IMR-90 (cell line): ENCODE measurements at regions not wholly inside any gene's neighbourhood (a gene's known extent, or its start where the extent isn't known, plus 50 kb on each side); places are given as distances from the start of the nearest gene placed in this dataset.

Experiments used
- ATAC-seq: fragments of 200-7000 bp; cut with Tn5 transposase; 2 replicates; pipeline ENCODE4 v1.9.1; 2020; ENCODE audit warnings: low read depth, mild to moderate bottlenecking, moderate library complexity
- BruUV-seq: library from RNA; stranded (reverse); fragments of 400-500 nt; replicated peaks from 2 replicates; lab custom pipeline; 2021; lab: Mats Ljungman, UMichigan
- CTCF ChIA-PET: fragments of 300-600 bp; formaldehyde crosslinking; extraction: SDS; loops from one replicate; lab custom pipeline; 2021; ENCODE audit warnings: antibody characterized with exemption; lab: Yijun Ruan, JAX
- POLR2A ChIA-PET: fragments of 300-600 bp; sonication (Branson Sonifier 250); formaldehyde crosslinking; loops from one replicate; lab custom pipeline; 2022; ENCODE audit warnings: antibody characterized with exemption; ENCODE audit not compliant: unreplicated experiment; lab: Charles Lee
- DNase-seq: peaks from one replicate; pipeline ENCODE4 v3.0.0; 2013
- H2AFZ ChIP-seq: replicated peaks from 2 replicates; pipeline ENCODE3; 2013; ENCODE audit warnings: low read length, mild to moderate bottlenecking; ENCODE audit not compliant: poor library complexity
- H2AK5ac ChIP-seq: 2 replicates; pipeline ENCODE4 v1.6.1; 2013; ENCODE audit warnings: low read depth, low read length, inconsistent platforms
- H2AK9ac ChIP-seq: replicated peaks from 2 replicates; pipeline ENCODE3; 2013; ENCODE audit warnings: mild to moderate bottlenecking, low read depth, low read length, moderate library complexity; ENCODE audit not compliant: poor library complexity
- H2BK120ac ChIP-seq: 2 replicates; pipeline ENCODE4 v1.6.1; 2013; ENCODE audit warnings: low read depth, low read length, inconsistent platforms
- H2BK15ac ChIP-seq: 3 replicates; pipeline ENCODE4 v1.6.1; 2013; ENCODE audit warnings: low read depth, low read length, inconsistent platforms
- H2BK20ac ChIP-seq: 2 replicates; pipeline ENCODE4 v1.6.1; 2013; ENCODE audit warnings: low read depth, mild to moderate bottlenecking, inconsistent platforms, low read length, moderate library complexity
- H2BK5ac ChIP-seq: 2 replicates; pipeline ENCODE4 v1.6.1; 2013; ENCODE audit warnings: mild to moderate bottlenecking, low read depth, low read length, inconsistent platforms; ENCODE audit not compliant: poor library complexity, severe bottlenecking
- H3K14ac ChIP-seq: replicated peaks from 2 replicates; pipeline ENCODE4 v1.6.1; 2013; ENCODE audit warnings: low read depth, low read length, inconsistent platforms
- H3K18ac ChIP-seq: 2 replicates; pipeline ENCODE4 v1.6.1; 2013; ENCODE audit warnings: low read depth, low read length, control low read depth
- H3K23ac ChIP-seq: 2 replicates; pipeline ENCODE4 v1.6.1; 2013; ENCODE audit warnings: low read depth, low read length, inconsistent platforms
- H3K27ac ChIP-seq: 2 replicates; pipeline ENCODE4 v1.5.1; 2013; ENCODE audit warnings: mild to moderate bottlenecking, control low read depth, low read length; ENCODE audit not compliant: insufficient read depth
- H3K27me3 ChIP-seq: 2 replicates; pipeline ENCODE4 v1.6.1; 2013; ENCODE audit warnings: low read length; ENCODE audit not compliant: control insufficient read depth, insufficient read depth
- H3K36me3 ChIP-seq: 2 replicates; pipeline ENCODE4 v1.6.1; 2013; ENCODE audit warnings: low read length, mixed read lengths; ENCODE audit not compliant: control insufficient read depth, insufficient read depth
- H3K4ac ChIP-seq: 2 replicates; pipeline ENCODE4 v1.6.1; 2013; ENCODE audit warnings: low read depth, low read length, inconsistent platforms
- H3K4me1 ChIP-seq: 2 replicates; pipeline ENCODE4 v1.6.1; 2013; ENCODE audit warnings: low read length, mixed read lengths; ENCODE audit not compliant: control insufficient read depth, insufficient read depth
- H3K4me2 ChIP-seq: 2 replicates; pipeline ENCODE4 v1.6.1; 2013; ENCODE audit warnings: low read depth, mild to moderate bottlenecking, control low read depth, low read length, moderate library complexity
- H3K4me3 ChIP-seq: 2 replicates; pipeline ENCODE4 v1.5.1; 2013; ENCODE audit warnings: low read depth, mild to moderate bottlenecking, control low read depth, low read length, moderate library complexity; ENCODE audit not compliant: insufficient read depth
- H3K56ac ChIP-seq: 2 replicates; pipeline ENCODE4 v1.6.1; 2013; ENCODE audit warnings: low read length, inconsistent platforms; ENCODE audit not compliant: insufficient read depth; ENCODE audit errors: extremely low read depth
- H3K79me1 ChIP-seq, 2 experiments: 2 replicates each; pipeline ENCODE4 v1.6.1; 2013; ENCODE audit warnings: low read length in 2 of 2, inconsistent platforms in 1 of 2, low read depth in 1 of 2
- H3K9ac ChIP-seq: 2 replicates; pipeline ENCODE4 v1.6.1; 2013; ENCODE audit warnings: low read depth, low read length, control low read depth
- H3K9me1 ChIP-seq: 2 replicates; pipeline ENCODE4 v1.6.1; 2013; ENCODE audit warnings: low read length, inconsistent platforms; ENCODE audit not compliant: insufficient read depth
- H3K9me3 ChIP-seq: 2 replicates; pipeline ENCODE4 v1.6.1; 2013; ENCODE audit warnings: low read length; ENCODE audit not compliant: control insufficient read depth, insufficient read depth
- H4K20me1 ChIP-seq: 2 replicates; pipeline ENCODE4 v1.6.1; 2013; ENCODE audit warnings: low read length, inconsistent platforms; ENCODE audit not compliant: insufficient read depth
- H4K5ac ChIP-seq: 2 replicates; pipeline ENCODE4 v1.6.1; 2013; ENCODE audit warnings: mild to moderate bottlenecking, low read depth, low read length, control low read depth
- H4K8ac ChIP-seq, 2 experiments: 2 replicates each; pipeline ENCODE4 v1.6.1; 2013; ENCODE audit warnings: low read depth in 2 of 2, low read length in 2 of 2, control low read depth in 1 of 2, inconsistent platforms in 1 of 2
- H4K91ac ChIP-seq: 2 replicates; pipeline ENCODE4 v1.6.1; 2013; ENCODE audit warnings: low read depth, low read length, inconsistent platforms; ENCODE audit not compliant: insufficient read depth
- BHLHE40 ChIP-seq: fragments of 150-350 bp; IDR thresholded peaks from 2 replicates; pipeline ENCODE4 v1.6.1; 2016; ENCODE audit warnings: mild to moderate bottlenecking, low read depth, low read length
- CEBPB ChIP-seq: IDR thresholded peaks from 2 replicates; pipeline ENCODE4 v1.6.1; 2012; ENCODE audit warnings: low read depth, low read length, improper control_type of control experiment
- CHD1 ChIP-seq: IDR thresholded peaks from 2 replicates; pipeline ENCODE4 v1.6.1; 2012; ENCODE audit warnings: low read depth, low read length, improper control_type of control experiment
- CTCF ChIP-seq: conservative IDR thresholded peaks from 2 replicates; pipeline ENCODE4 v1.5.1; 2012; ENCODE audit warnings: mild to moderate bottlenecking, low read depth, low read length, improper control_type of control experiment
- ELK1 ChIP-seq: fragments of 150-350 bp; IDR thresholded peaks from 2 replicates; pipeline ENCODE4 v1.6.1; 2016; ENCODE audit warnings: low read depth, mild to moderate bottlenecking, low read length, moderate library complexity, borderline replicate concordance
- FOS ChIP-seq: fragments of 150-350 bp; IDR thresholded peaks from 2 replicates; pipeline ENCODE4 v1.6.1; 2016; ENCODE audit warnings: low read depth, low read length
- MAFK ChIP-seq: IDR thresholded peaks from 2 replicates; pipeline ENCODE4 v1.6.1; 2012; ENCODE audit warnings: low read depth, low read length, improper control_type of control experiment
- MAZ ChIP-seq: IDR thresholded peaks from 2 replicates; pipeline ENCODE4 v1.6.1; 2012; ENCODE audit warnings: low read depth, mild to moderate bottlenecking, low read length, improper control_type of control experiment, moderate library complexity, borderline replicate concordance
- MXI1 ChIP-seq: IDR thresholded peaks from 2 replicates; pipeline ENCODE4 v1.6.1; 2012; ENCODE audit warnings: low read depth, mild to moderate bottlenecking, low read length, moderate library complexity, borderline replicate concordance
- NFE2L2 ChIP-seq: fragments of 150-350 bp; IDR thresholded peaks from 2 replicates; pipeline ENCODE4 v1.6.1; 2016; ENCODE audit warnings: low read depth, mild to moderate bottlenecking, low read length
- POLR2A ChIP-seq: IDR thresholded peaks from 2 replicates; pipeline ENCODE4 v1.6.1; 2012; ENCODE audit warnings: mild to moderate bottlenecking, low read depth, low read length
- RAD21 ChIP-seq: IDR thresholded peaks from 2 replicates; pipeline ENCODE4 v1.6.1; 2012; ENCODE audit warnings: low read length, improper control_type of control experiment
- RCOR1 ChIP-seq: IDR thresholded peaks from 2 replicates; pipeline ENCODE4 v1.6.1; 2012; ENCODE audit warnings: mild to moderate bottlenecking, low read length, improper control_type of control experiment; ENCODE audit not compliant: insufficient replicate concordance
- RFX5 ChIP-seq: IDR thresholded peaks from 2 replicates; pipeline ENCODE4 v1.8.0; 2012; ENCODE audit warnings: low read depth, mild to moderate bottlenecking, low read length, moderate library complexity
- SMC3 ChIP-seq: fragments of 150-350 bp; IDR thresholded peaks from 2 replicates; pipeline ENCODE4 v1.6.1; 2016; ENCODE audit warnings: low read depth, mild to moderate bottlenecking, antibody characterized with exemption, low read length, moderate library complexity
- WGBS, 2 experiments: methylation state at CpG; one replicate each; pipeline versions ENCODE4 v1.1.5 to v1.1.7; 2013; ENCODE audit warnings: missing lambda C conversion rate in 2 of 2; ENCODE audit not compliant: insufficient read length in 1 of 2; ENCODE audit errors: extremely low coverage in 2 of 2; 5-methylcytosine and 5-hydroxymethylcytosine counted together
- dilution Hi-C: fragments of 300-500 bp; cut with HindIII; formaldehyde crosslinking; loops from one replicate; pipeline ENCODE4 v1.14.3; 2018; ENCODE audit warnings: low sequenced_read_pairs; ENCODE audit not compliant: unreplicated experiment
- in situ Hi-C: fragments of 300-500 bp; cut with MboI; formaldehyde crosslinking; loops from 3 replicates; pipeline ENCODE4 v1.14.3; 2019; ENCODE audit warnings: low sequenced_read_pairs, inconsistent platforms, mixed read lengths
- intact Hi-C: fragments of 100-400 bp; cut with micrococcal nuclease; formaldehyde crosslinking; loops from 2 replicates; pipeline ENCODE4 v1.10.0; 2022
- TF ChIP-seq, protein P1 (sequence below): fragments of 150-350 bp; IDR thresholded peaks from 2 replicates; pipeline ENCODE4 v1.6.1; 2017; ENCODE audit warnings: mild to moderate bottlenecking, antibody characterized with exemption, low read length, low read depth

DNA sequence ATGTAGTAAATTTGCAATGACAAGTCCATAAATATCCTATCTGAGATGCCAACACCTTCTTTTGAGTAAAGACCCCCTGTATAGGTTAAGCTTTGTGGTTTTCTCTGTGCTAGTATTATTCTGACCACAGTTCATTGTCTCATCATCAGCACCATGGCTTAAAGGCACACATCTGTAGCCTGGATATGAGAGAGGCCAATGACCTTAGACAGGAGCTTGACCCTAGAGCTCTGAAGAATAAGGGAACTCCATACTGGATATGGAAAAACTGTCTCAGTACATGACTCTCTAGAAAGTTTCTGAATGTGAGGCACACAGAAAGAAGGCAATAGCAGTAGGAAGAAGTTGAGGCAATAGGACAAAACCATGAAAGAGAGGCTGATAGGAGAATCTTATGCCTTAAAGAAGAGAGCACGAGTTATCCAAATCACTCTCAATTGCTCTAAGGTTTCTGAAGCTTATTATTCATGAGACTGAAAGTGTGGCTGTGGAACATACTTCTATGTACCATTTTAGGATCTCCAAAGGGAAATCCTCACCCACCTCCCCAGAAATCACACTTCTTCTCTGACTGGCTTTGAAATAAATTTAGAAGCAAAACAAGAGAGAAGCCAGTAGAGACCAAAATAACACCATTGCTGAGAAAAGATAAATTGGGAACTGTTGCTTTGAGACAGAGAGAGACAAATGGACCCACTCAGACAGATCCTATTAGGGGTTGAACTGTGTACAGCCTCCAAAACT lies 150.2 kb downstream of the ABCA8 start:
- in situ Hi-C loops (no loop called here), intact Hi-C loops (no loop called here), dilution Hi-C loops (no loop called here)
- H4K8ac ChIP-seq, result no peak overlapping the region
- TF ChIP-seq RCOR1 (no peak), CHD1 (no peak), MAFK (no peak), SMC3 (no peak), ELK1 (no peak), CTCF (no peak), RAD21 (no peak), FOS (no peak), MAZ (no peak), RFX5 (no peak), BHLHE40 (no peak), MXI1 (no peak), CEBPB (no peak), POLR2A (no peak), NFE2L2 (no peak)
- TF ChIP-seq, protein P1, sequence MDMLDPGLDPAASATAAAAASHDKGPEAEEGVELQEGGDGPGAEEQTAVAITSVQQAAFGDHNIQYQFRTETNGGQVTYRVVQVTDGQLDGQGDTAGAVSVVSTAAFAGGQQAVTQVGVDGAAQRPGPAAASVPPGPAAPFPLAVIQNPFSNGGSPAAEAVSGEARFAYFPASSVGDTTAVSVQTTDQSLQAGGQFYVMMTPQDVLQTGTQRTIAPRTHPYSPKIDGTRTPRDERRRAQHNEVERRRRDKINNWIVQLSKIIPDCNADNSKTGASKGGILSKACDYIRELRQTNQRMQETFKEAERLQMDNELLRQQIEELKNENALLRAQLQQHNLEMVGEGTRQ, result no peak
- H3K9ac ChIP-seq, result no peak overlapping the region
- no peaks in the 10 kb centered on the region for H3K27me3 ChIP-seq
- no peaks in the 10 kb centered on the region for H3K79me1 ChIP-seq
- CTCF ChIA-PET, result no interaction called here
- no peak overlapping the region for H2AFZ ChIP-seq
- H3K36me3 ChIP-seq, result no peaks in the 10 kb centered on the region
- no peak overlapping the region for H3K18ac ChIP-seq
- H3K4me3 ChIP-seq, result no peak overlapping the region
- POLR2A ChIA-PET, result no interaction called here
- no peak overlapping the region for H4K91ac ChIP-seq
- H2BK15ac ChIP-seq, result no peak overlapping the region
- H3K27ac ChIP-seq, result no peak overlapping the region
- H3K23ac ChIP-seq, result no peak overlapping the region
- no peak overlapping the region for H3K56ac ChIP-seq
- H3K4ac ChIP-seq, result no peak overlapping the region
- no TSS peak for BruUV-seq
- no peak for ATAC-seq
- H2AK9ac ChIP-seq, result no peak overlapping the region
- H3K9me3 ChIP-seq, result no peaks in the 10 kb centered on the region
- no CpG with 5 or more reads among the region's 1 CpG for WGBS, 2 experiments
- no peaks in the 10 kb centered on the region for H4K20me1 ChIP-seq
- no peak overlapping the region for H3K4me2 ChIP-seq
- H3K9me1 ChIP-seq, result no peaks in the 10 kb centered on the region
- no peak overlapping the region for H2BK20ac ChIP-seq
- H2BK120ac ChIP-seq, result no peak overlapping the region
- H2BK5ac ChIP-seq, result no peak overlapping the region
- no peak overlapping the region for H3K14ac ChIP-seq
- H3K4me1 ChIP-seq, result peaks cover 2% of the 10 kb centered on the region; the same call in 1 of the 2 replicates
- no peak for DNase-seq
- no peak overlapping the region for H4K5ac ChIP-seq
- H2AK5ac ChIP-seq, result no peak overlapping the region
